CD14-positive monocyte (primary cell): ENCODE measurements at regions not wholly inside any gene's neighbourhood (a gene's known extent, or its start where the extent isn't known, plus 50 kb on each side); places are given as distances from the start of the nearest gene placed in this dataset.

Source experiments
- DNase-seq, 3 donors: peaks; one replicate each; pipeline ENCODE4 v3.0.0-alpha.2; 2011 to 2022
- H2AFZ ChIP-seq: 2 replicates; pipeline ENCODE4 v1.6.0; 2012; ENCODE audit warnings: mild to moderate bottlenecking, low read depth, low read length, inconsistent platforms; ENCODE audit not compliant: insufficient read depth, poor library complexity, severe bottlenecking
- H3K27ac ChIP-seq, 2 donors: 1 replicate in 1 of 2; 2 replicates in 1 of 2; pipeline ENCODE4 v1.5.1; 2012 to 2013; ENCODE audit warnings: low read length in 2 of 2, control low read depth in 1 of 2, inconsistent platforms in 1 of 2, low read depth in 1 of 2, mild to moderate bottlenecking in 1 of 2
- H3K27me3 ChIP-seq, 2 donors: one replicate each; pipeline versions ENCODE4 v1.6.0 to v1.6.1; 2011 to 2013; ENCODE audit warnings: low read length in 2 of 2; ENCODE audit not compliant: control insufficient read depth in 2 of 2, insufficient read depth in 2 of 2
- H3K36me3 ChIP-seq, 2 donors: replicated peaks in 1 of 2; 1 replicate in 1 of 2; 2 replicates in 1 of 2; pipeline versions ENCODE4 v1.5.1 to v1.6.1; 2012 to 2013; ENCODE audit warnings: low read length in 2 of 2, control low read depth in 1 of 2, inconsistent platforms in 1 of 2, mild to moderate bottlenecking in 1 of 2; ENCODE audit not compliant: insufficient read depth in 2 of 2, control insufficient read depth in 1 of 2
- H3K4me1 ChIP-seq, 2 donors: 1 replicate in 1 of 2; 2 replicates in 1 of 2; pipeline versions ENCODE4 v1.5.1 to v1.6.1; 2012 to 2013; ENCODE audit warnings: low read length in 2 of 2, control low read depth in 1 of 2, inconsistent platforms in 1 of 2, mild to moderate bottlenecking in 1 of 2, moderate library complexity in 1 of 2; ENCODE audit not compliant: insufficient read depth in 2 of 2, control insufficient read depth in 1 of 2
- H3K4me2 ChIP-seq: replicated peaks from 2 replicates; pipeline ENCODE3; 2012; ENCODE audit warnings: low read length, moderate library complexity, mild to moderate bottlenecking; ENCODE audit not compliant: poor library complexity, severe bottlenecking; ENCODE audit errors: extremely low read depth
- H3K4me3 ChIP-seq, 3 experiments: fragments of 200-600 bp in 1 of 3; sonication (generic) in 1 of 3; replicated peaks in 1 of 3; 1 replicate in 2 of 3; 2 replicates in 1 of 3; pipeline ENCODE4 v1.5.1; 2011 to 2013; ENCODE audit warnings: low read length in 3 of 3, mild to moderate bottlenecking in 3 of 3, control low read depth in 2 of 3, low read depth in 2 of 3, inconsistent platforms in 1 of 3, moderate library complexity in 1 of 3
- H3K79me2 ChIP-seq: 2 replicates; pipeline ENCODE4 v1.6.0; 2012; ENCODE audit warnings: mild to moderate bottlenecking, control low read depth, inconsistent platforms, low read length, moderate library complexity; ENCODE audit not compliant: insufficient read depth
- H3K9ac ChIP-seq: 2 replicates; pipeline ENCODE4 v1.6.0; 2017; ENCODE audit warnings: low read length, mild to moderate bottlenecking; ENCODE audit not compliant: insufficient read depth, poor library complexity, severe bottlenecking
- H3K9me3 ChIP-seq, 2 donors: replicated peaks in 1 of 2; 1 replicate in 1 of 2; 2 replicates in 1 of 2; pipeline versions ENCODE4 v1.5.1 to v1.6.1; 2012 to 2013; ENCODE audit warnings: low read length in 2 of 2, control low read depth in 1 of 2; ENCODE audit not compliant: control insufficient read depth in 1 of 2, insufficient read depth in 1 of 2
- H4K20me1 ChIP-seq: 2 replicates; pipeline ENCODE4 v1.6.0; 2012; ENCODE audit warnings: mild to moderate bottlenecking, low read length, control low read depth, moderate library complexity; ENCODE audit not compliant: insufficient read depth
- H3K27ac Mint-ChIP-seq, 7 donors: one replicate each; pipeline ENCODE4 v1.8.0; 2020; ENCODE audit warnings: mild to moderate bottlenecking in 7 of 7, mixed read lengths in 7 of 7, moderate library complexity in 6 of 7, inconsistent platforms in 2 of 7
- H3K27me3 Mint-ChIP-seq, 3 donors: one replicate each; pipeline ENCODE4 v1.8.0; 2021 to 2022; ENCODE audit warnings: low read depth in 3 of 3, mild to moderate bottlenecking in 3 of 3, mixed read lengths in 3 of 3, moderate library complexity in 3 of 3, inconsistent platforms in 1 of 3
- H3K36me3 Mint-ChIP-seq, 2 donors: one replicate each; pipeline ENCODE4 v1.8.0; 2020; ENCODE audit warnings: mixed read lengths in 2 of 2, inconsistent platforms in 1 of 2, mild to moderate bottlenecking in 1 of 2
- H3K4me1 Mint-ChIP-seq: one replicate; pipeline ENCODE4 v1.8.0; 2020; ENCODE audit warnings: mild to moderate bottlenecking, mixed read lengths
- H3K4me3 Mint-ChIP-seq, 2 donors: one replicate each; pipeline ENCODE4 v1.8.0; 2020; ENCODE audit warnings: mild to moderate bottlenecking in 2 of 2, mixed read lengths in 2 of 2, moderate library complexity in 1 of 2
- H3K9me3 Mint-ChIP-seq, 7 donors: one replicate each; pipeline ENCODE4 v1.8.0; 2020 to 2022; ENCODE audit warnings: mixed read lengths in 7 of 7, mild to moderate bottlenecking in 6 of 7, moderate library complexity in 6 of 7, inconsistent platforms in 2 of 7
- WGBS: methylation state at CpG from one replicate; pipeline ENCODE4 v1.1.5; 2013; ENCODE audit warnings: missing lambda C conversion rate; ENCODE audit not compliant: insufficient coverage; 5-methylcytosine and 5-hydroxymethylcytosine counted together
- intact Hi-C, 2 donors: fragments of 100-400 bp; cut with micrococcal nuclease; formaldehyde crosslinking; loops; one replicate each; pipeline versions ENCODE4 v1.15.0 to v1.15.1; 2023
- TF ChIP-seq, protein P1 (sequence below): fragments of 200-600 bp; IDR thresholded peaks from one replicate; pipeline ENCODE4 v1.8.0; 2022; ENCODE audit warnings: antibody characterized with exemption, mild to moderate bottlenecking

DNA sequence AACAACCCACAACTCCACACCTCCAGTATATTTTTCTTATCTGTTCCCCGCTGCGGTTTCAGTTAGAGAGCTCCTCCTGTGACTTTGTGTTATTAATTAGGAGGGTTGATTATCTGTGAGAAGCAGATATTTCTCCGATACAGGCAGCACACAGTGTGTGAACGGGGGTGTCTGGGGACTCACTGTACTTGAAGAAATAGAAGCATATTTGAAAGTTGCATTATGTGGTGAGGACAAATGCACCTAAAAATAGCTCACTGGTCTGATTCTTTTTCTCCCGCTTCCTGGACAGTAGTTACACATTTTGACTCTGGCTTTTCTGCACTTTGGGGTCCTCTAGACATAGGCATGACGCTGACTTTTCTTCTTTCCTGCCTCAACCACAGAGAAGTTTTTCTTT, 277.7 kb downstream of the VRK1 start:
- Histone ChIP-seq H4K20me1 (no peaks in the 10 kb centered on the region), H3K27ac (no peak overlapping the region), H3K4me2 (no peak overlapping the region), H2AFZ (no peak overlapping the region), H3K4me3 (no peak overlapping the region), H3K36me3 (no peaks in the 10 kb centered on the region), H3K4me1 (peaks cover 17 to 21% of the 10 kb centered on the region in 2 donors), H3K9me3 (no peaks in the 10 kb centered on the region), H3K27me3 (peaks cover 9 to 13% of the 10 kb centered on the region in 2 donors), H3K79me2 (no peaks in the 10 kb centered on the region), H3K9ac (no peak overlapping the region)
- WGBS, result 0% methylated on average over 3 of the region's 6 CpGs
- intact Hi-C loops, result no loop called here
- H3K9me3 Mint-ChIP-seq, result peaks cover 0 to 7% (median 2%) of the 10 kb centered on the region in 7 donors
- peak overlapping the region in 1 of 2 donors; percentile 18 for H3K4me3 Mint-ChIP-seq
- peaks cover 36 to 46% (median 36%) of the 10 kb centered on the region in 3 donors for H3K27me3 Mint-ChIP-seq
- DNase-seq, result no peak
- H3K27ac Mint-ChIP-seq, result no peak overlapping the region
- H3K36me3 Mint-ChIP-seq, result no peaks in the 10 kb centered on the region
- peaks cover 30% of the 10 kb centered on the region for H3K4me1 Mint-ChIP-seq
- TF ChIP-seq, protein P1, sequence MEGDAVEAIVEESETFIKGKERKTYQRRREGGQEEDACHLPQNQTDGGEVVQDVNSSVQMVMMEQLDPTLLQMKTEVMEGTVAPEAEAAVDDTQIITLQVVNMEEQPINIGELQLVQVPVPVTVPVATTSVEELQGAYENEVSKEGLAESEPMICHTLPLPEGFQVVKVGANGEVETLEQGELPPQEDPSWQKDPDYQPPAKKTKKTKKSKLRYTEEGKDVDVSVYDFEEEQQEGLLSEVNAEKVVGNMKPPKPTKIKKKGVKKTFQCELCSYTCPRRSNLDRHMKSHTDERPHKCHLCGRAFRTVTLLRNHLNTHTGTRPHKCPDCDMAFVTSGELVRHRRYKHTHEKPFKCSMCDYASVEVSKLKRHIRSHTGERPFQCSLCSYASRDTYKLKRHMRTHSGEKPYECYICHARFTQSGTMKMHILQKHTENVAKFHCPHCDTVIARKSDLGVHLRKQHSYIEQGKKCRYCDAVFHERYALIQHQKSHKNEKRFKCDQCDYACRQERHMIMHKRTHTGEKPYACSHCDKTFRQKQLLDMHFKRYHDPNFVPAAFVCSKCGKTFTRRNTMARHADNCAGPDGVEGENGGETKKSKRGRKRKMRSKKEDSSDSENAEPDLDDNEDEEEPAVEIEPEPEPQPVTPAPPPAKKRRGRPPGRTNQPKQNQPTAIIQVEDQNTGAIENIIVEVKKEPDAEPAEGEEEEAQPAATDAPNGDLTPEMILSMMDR, result no peak

DNA sequence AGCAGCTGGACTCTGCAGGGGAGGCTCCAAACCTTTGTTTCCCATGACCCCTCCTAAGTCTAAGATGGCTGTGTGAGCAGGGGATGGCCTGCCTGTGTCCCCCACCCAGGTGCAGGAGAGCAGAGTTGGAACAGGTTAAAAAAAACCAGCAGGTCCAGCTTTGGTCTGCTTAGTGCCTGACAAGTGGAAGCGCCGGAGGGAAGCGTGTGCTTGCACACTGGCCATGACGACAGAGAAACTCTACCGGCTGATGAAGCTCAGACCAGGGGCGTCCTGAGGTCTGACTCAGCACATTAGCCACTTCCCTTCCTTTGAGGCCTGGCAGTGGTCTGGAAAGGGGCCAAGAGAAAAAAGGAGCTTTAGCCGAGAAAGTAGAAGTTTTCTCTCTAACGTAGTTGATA, 280.1 kb downstream of the VRK1 start:
- H3K27ac Mint-ChIP-seq, result peak overlapping the region in 5 of 7 donors; percentile 38 to 84 (median 69)

More for the DNA sequence above, 280.1 kb downstream of the VRK1 start:
- H4K20me1 ChIP-seq, result no peaks in the 10 kb centered on the region
- peaks cover 33 to 41% (median 34%) of the 10 kb centered on the region in 3 donors for H3K27me3 Mint-ChIP-seq
- peak overlapping the region; percentile 23 for H3K4me2 ChIP-seq
- H3K79me2 ChIP-seq, result no peaks in the 10 kb centered on the region
- peaks cover 10 to 13% of the 10 kb centered on the region in 2 donors for H3K27me3 ChIP-seq
- 0% methylated on average over 1 of the region's 8 CpGs for WGBS
- H3K36me3 Mint-ChIP-seq, result no peaks in the 10 kb centered on the region
- TF ChIP-seq, protein P1, result no peak
- peak overlapping the region; percentile 29 for H2AFZ ChIP-seq
- peaks cover 24 to 28% of the 10 kb centered on the region in 2 donors for H3K4me1 ChIP-seq
- H3K4me3 ChIP-seq, result peak overlapping the region in 1 of 3 experiments; percentile 17
- H3K27ac ChIP-seq, result peak overlapping the region in 1 of 2 donors; percentile 28
- peaks cover 41% of the 10 kb centered on the region for H3K4me1 Mint-ChIP-seq
- H3K9me3 Mint-ChIP-seq, result peaks cover 0 to 7% (median 2%) of the 10 kb centered on the region in 7 donors
- intact Hi-C loops, result no loop called here
- H3K9ac ChIP-seq, result peak overlapping the region; percentile 4
- DNase-seq, result peak; percentile 74 to 82 (median 82)
- no peaks in the 10 kb centered on the region for H3K36me3 ChIP-seq
- H3K4me3 Mint-ChIP-seq, result peak overlapping the region in 1 of 2 donors; percentile 65
- H3K9me3 ChIP-seq, result no peaks in the 10 kb centered on the region
